Chondrocyte (in vitro differentiated cells): ENCODE measurements at regions not wholly inside any gene's neighbourhood (a gene's known extent, or its start where the extent isn't known, plus 50 kb on each side); places are given as distances from the start of the nearest gene placed in this dataset.

Experiments used
- DNase-seq: peaks from one replicate; pipeline ENCODE4 v3.0.0; 2021; ENCODE audit warnings: mixed read lengths, low spot score
- H3K27ac Mint-ChIP-seq: one replicate; pipeline ENCODE4 v1.8.0; 2021; ENCODE audit warnings: mild to moderate bottlenecking, moderate library complexity, mixed read lengths; ENCODE audit not compliant: unreplicated experiment
- H3K27me3 Mint-ChIP-seq: 2 replicates; pipeline ENCODE4 v1.8.0; 2021; ENCODE audit warnings: low read depth, mixed read lengths
- H3K36me3 Mint-ChIP-seq: 2 replicates; pipeline ENCODE4 v1.8.0; 2021; ENCODE audit warnings: low read depth, mixed read lengths
- H3K4me1 Mint-ChIP-seq: 2 replicates; pipeline ENCODE4 v1.8.0; 2021; ENCODE audit warnings: low read depth, mild to moderate bottlenecking, mixed read lengths
- H3K4me3 Mint-ChIP-seq: one replicate; pipeline ENCODE4 v1.8.0; 2021; ENCODE audit warnings: mild to moderate bottlenecking, moderate library complexity, mixed read lengths; ENCODE audit not compliant: unreplicated experiment
- H3K9me3 Mint-ChIP-seq: 2 replicates; pipeline ENCODE4 v1.8.0; 2021; ENCODE audit warnings: low read depth, mixed read lengths
- CTCF ChIP-seq: fragments of 200-600 bp; sonication (generic); IDR thresholded peaks from 2 replicates; pipeline ENCODE4 v1.5.0; 2021; ENCODE audit warnings: antibody characterized with exemption, mild to moderate bottlenecking, moderate library complexity

- no peak overlapping the region for H3K27ac Mint-ChIP-seq
- H3K27me3 Mint-ChIP-seq: no peaks in the 10 kb centered on the region
- H3K9me3 Mint-ChIP-seq: no peaks in the 10 kb centered on the region
- H3K36me3 Mint-ChIP-seq: no peaks in the 10 kb centered on the region
- H3K4me1 Mint-ChIP-seq: no peaks in the 10 kb centered on the region
- H3K4me3 Mint-ChIP-seq: no peak overlapping the region
- DNase-seq: no peak
- no peak for TF ChIP-seq CTCF
Measured at GRCh38 chr4:136754810-136755530, 777.3 kb downstream of the PCDH18 start.

GRCh38 chr4:136751556-136751955 lies 780.7 kb downstream of the PCDH18 start:
- TF ChIP-seq CTCF: no peak
- Mint-ChIP-seq H3K4me1 (no peaks in the 10 kb centered on the region), H3K36me3 (no peaks in the 10 kb centered on the region), H3K9me3 (peaks cover 6% of the 10 kb centered on the region), H3K27ac (no peak overlapping the region), H3K4me3 (no peak overlapping the region), H3K27me3 (no peaks in the 10 kb centered on the region)
- no peak for DNase-seq

GRCh38 chr4:136750897-136751296 lies 781.4 kb downstream of the PCDH18 start:
- no peak for DNase-seq
- Mint-ChIP-seq H3K4me3 (no peak overlapping the region), H3K36me3 (no peaks in the 10 kb centered on the region), H3K9me3 (peaks cover 6% of the 10 kb centered on the region), H3K4me1 (no peaks in the 10 kb centered on the region), H3K27me3 (no peaks in the 10 kb centered on the region), H3K27ac (no peak overlapping the region)
- TF ChIP-seq CTCF: no peak

GRCh38 chr4:136749989-136750388 lies 782.3 kb downstream of the PCDH18 start:
- peaks cover 6% of the 10 kb centered on the region for H3K9me3 Mint-ChIP-seq
- no peak for DNase-seq
- H3K4me3 Mint-ChIP-seq: no peak overlapping the region
- H3K4me1 Mint-ChIP-seq: no peaks in the 10 kb centered on the region
- no peaks in the 10 kb centered on the region for H3K27me3 Mint-ChIP-seq
- TF ChIP-seq CTCF: no peak
- no peak overlapping the region for H3K27ac Mint-ChIP-seq
- H3K36me3 Mint-ChIP-seq: no peaks in the 10 kb centered on the region

- no peaks in the 10 kb centered on the region for H3K36me3 Mint-ChIP-seq
- peaks cover 10% of the 10 kb centered on the region for H3K9me3 Mint-ChIP-seq
- H3K27ac Mint-ChIP-seq: no peak overlapping the region
- DNase-seq: no peak
- H3K4me3 Mint-ChIP-seq: no peak overlapping the region
- no peak for TF ChIP-seq CTCF
- H3K27me3 Mint-ChIP-seq: no peaks in the 10 kb centered on the region
- no peaks in the 10 kb centered on the region for H3K4me1 Mint-ChIP-seq
Measured at GRCh38 chr4:136748773-136749172, 783.5 kb downstream of the PCDH18 start.
